Stimulated activated CD4-positive, alpha-beta T cell treated with anti-CD3 and anti-CD28 coated beads, Interleukin-1b, Interleukin-23, amount 100 ng/mL, for 1 hour (primary cell): ENCODE measurements at regions not wholly inside any gene's neighbourhood (a gene's known extent, or its start where the extent isn't known, plus 50 kb on each side); places are given as distances from the start of the nearest gene placed in this dataset.

ENCODE experiments used
- DNase-seq, 2 donors: peaks; one replicate each; pipeline ENCODE4 v3.0.0-alpha.2; 2020; ENCODE audit warnings: low read depth in 2 of 2

GRCh38 chr6:140601021-140601808 is 1226.8 kb upstream of the CITED2 start:
- no peak for DNase-seq

DNA sequence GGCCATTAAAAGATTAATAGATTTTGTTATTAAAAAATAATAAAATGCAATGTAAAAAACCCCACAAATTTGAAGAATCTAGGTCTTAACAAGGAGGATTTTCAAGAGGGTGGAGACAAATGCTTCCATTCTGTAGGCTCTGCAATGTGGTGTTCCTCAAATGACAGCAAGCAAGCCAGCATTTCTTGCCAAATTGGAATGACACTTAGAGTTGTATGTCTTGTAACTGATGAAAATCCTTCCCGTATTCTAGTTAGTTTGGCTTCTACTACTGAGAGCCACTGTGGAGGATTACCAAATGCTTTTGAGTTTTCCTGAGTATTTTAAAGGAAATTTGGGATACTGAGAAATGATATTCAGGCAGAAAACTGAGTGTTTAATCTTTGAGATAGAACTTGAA is 1225.5 kb upstream of the CITED2 start:
- no peak for DNase-seq

DNA sequence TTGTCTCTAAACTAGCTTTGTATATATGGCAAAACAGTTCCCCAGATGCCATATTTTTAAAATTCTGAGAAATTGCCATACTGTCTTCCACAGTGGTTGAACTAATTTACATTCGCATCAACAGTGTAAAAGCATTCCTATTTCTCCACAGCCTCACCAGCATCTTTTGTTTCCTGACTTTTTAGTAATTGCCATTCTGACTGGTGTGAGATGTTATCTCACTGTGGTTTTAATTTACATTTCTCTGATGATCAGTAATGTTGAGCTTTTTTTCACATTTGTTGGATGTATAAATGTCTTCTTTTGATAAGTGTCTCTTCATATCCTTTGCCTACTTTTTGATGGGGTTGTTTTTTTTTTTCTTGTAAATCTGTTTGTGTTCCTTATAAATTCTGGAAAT is 1222.7 kb upstream of the CITED2 start:
- no peak for DNase-seq

- DNase-seq, result no peak
These were observed 1220.3 kb upstream of the CITED2 start for GRCh38 chr6:140594806-140595128.

- DNase-seq, result no peak
These were observed 1218.4 kb upstream of the CITED2 start for GRCh38 chr6:140592877-140593276.

DNA sequence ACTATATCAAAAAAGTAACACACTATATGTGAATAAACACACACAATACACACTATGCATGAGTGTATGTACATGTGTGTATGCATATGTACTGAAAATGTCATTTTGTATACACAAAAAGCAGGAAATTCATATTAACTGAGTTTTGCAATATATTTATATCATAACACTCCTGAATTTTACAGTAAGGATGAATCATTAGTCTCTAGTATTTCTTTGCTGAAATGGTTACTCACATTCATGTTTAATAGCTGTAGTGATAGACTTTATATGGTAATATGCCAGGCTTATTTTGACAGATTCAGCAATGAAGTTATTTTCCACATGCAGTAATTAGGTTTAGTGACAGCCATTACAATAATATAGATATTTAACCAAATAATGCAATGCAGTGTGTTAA is 1216.2 kb upstream of the CITED2 start:
- no peak for DNase-seq

DNA sequence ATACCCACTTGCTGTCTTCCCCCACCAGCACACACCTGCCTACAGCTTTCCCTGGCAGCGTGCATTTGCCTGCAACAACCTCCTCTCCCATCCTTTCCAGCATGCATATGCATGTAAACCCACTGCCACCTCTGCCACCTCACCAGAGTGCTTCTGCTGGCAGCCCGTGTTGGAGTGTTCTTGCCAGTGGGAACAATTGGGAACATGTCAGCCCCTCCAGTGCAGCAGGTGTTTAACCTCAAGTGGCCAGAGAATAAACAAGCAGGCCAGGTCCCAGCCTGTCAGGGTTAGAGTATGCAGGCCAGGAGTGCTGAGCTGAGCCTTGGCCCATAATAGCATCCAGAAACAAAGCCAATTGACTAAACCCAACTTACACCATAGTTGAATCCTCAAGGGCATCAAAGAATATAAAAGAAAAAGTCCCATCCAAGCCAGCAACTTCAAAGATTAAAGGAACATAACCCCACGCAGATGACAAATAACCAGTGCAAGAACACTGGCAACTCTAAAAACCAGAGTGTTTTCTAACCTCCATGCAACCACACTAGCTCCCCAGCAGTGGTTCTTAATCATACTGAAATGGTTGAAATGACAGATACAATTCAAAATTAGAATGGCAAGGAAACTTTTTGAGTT is 1212.1 kb upstream of the CITED2 start:
- no peak for DNase-seq

GRCh38 chr6:140581601-140582000 is 1207.2 kb upstream of the CITED2 start:
- no peak for DNase-seq

DNA sequence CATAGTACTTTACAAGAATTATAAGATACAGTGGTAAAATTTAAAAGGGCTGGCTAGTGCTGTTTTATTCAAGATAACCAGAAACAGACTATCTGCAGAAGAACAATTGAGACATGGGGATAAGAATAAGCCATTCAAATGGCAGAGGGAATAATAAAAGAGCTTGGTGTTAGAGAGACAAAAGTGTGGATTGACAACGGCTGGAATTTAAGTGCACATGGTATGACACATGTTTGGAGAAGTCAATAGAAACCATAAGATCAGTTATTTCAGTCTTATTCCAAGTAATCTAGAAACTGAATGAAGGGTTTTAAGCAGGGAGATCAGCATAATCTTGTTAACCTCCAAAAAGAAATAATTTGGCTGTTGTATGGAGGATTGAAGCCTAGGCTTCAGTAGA is 1205.5 kb upstream of the CITED2 start:
- no peak for DNase-seq

DNA sequence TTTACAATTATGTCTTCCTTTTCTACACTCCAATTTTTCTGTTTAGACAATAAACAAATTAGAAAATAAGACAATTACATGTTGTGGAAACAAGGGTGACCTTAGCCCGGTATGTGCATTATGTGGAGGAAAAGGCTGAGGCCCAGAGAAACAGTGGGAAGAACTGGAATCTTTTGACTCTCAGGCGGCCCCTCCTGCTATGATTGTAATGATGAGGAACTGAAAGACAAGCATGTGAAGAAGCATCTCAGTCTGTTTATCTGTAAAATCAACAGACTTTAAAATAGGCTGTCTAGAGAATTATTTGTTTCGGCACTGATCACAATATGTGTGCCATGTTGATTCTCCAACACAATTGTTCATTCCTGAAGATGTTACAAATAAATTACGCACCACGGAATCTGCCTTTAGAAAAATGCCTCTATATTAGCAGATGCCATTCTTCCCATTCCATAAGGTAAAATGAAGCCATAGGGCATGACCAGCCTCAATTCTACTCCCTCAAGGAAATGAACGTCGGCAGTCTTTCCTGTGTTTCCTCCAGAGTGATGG is 1201.6 kb upstream of the CITED2 start:
- no peak for DNase-seq

- DNase-seq, result no peak
These were observed 1198.4 kb upstream of the CITED2 start for GRCh38 chr6:140572867-140573266.

GRCh38 chr6:140572129-140572528 is 1197.7 kb upstream of the CITED2 start:
- DNase-seq, result no peak

GRCh38 chr6:140571145-140571544 is 1196.7 kb upstream of the CITED2 start:
- no peak for DNase-seq

- DNase-seq, result no peak
These were observed 1193.0 kb upstream of the CITED2 start for GRCh38 chr6:140567466-140567865.

DNA sequence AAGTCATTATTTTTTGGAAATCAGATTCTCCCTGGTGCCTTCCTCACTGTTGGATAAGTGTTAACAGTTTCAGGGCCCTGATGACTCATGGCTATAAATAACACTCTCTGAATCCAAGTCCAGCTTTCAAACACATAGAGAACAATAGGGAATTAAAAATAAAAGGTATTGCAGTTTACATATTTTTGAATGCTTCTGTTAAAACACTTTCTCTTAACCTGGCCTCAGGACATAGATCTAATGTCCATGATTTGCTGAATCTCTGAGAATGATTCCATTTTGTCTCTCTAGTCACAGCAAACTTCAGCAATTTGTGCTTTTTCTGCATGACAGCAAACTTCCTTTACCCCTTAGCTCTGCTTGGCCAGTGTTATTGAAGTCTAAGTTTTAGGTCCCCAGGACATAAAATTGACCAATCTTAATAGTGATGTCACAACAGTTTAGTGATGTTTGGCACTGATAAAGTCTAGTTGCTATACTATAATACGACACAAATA is 1192.4 kb upstream of the CITED2 start:
- no peak for DNase-seq

GRCh38 chr6:140563728-140564127 is 1189.3 kb upstream of the CITED2 start:
- DNase-seq, result no peak

GRCh38 chr6:140561701-140562100 is 1187.3 kb upstream of the CITED2 start:
- no peak for DNase-seq

GRCh38 chr6:140560671-140561070 is 1186.2 kb upstream of the CITED2 start:
- no peak for DNase-seq

GRCh38 chr6:140559458-140559857 is 1185.0 kb upstream of the CITED2 start:
- no peak for DNase-seq

DNA sequence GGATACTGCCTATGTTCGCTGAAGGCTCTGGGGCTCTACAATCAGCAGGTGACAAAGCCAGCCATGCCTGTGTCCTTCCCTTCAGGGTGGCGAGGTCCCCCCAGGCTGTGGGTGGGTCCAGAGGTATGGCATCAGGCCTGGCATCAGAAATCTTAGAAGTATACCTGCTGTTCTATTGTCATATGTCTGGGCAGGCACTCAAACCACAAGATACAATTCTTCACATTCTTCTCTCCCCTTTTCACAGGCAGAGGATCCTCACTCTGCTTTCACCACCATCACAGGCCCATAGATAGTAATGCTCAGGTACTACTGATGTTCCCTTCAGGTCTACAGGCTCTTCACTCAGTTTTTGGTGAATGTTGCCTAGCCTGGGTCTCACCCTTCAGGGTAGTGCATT is 1180.0 kb upstream of the CITED2 start:
- DNase-seq, result no peak

DNA sequence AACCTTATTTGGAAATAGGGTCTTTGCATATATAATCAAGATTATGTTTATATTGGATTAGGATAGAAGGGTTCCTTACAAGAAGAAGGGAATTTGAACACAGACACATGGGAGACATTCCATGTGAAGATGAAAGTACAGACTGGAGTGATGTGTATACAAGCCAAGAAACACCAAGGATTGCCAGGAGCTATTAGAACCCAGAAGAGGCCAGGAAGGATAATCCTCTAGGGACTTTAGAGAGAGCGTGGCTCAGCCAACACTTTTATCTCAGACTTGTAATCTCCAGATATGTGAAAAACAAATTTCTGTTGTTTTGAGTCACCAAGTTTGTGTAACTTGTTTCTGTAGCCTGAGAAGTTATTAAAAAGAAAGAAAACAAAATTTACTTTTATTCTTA is 1173.9 kb upstream of the CITED2 start:
- DNase-seq, result no peak

GRCh38 chr6:140546640-140547039 is 1172.2 kb upstream of the CITED2 start:
- DNase-seq, result no peak

- DNase-seq, result no peak
These were observed 1170.0 kb upstream of the CITED2 start for GRCh38 chr6:140544431-140544830.
